ENCODE measurements at regions not wholly inside any gene's neighbourhood (a gene's known extent, or its start where the extent isn't known, plus 50 kb on each side); places are given as distances from the start of the nearest gene placed in this dataset.

- DNase-seq: no peak
These were observed 158.0 kb upstream of the TWIST2 start for GRCh38 chr2:238689871-238690389.

- no peak for DNase-seq
These were observed 157.4 kb upstream of the TWIST2 start for GRCh38 chr2:238690511-238690910.

GRCh38 chr2:238691596-238692491 is 156.0 kb upstream of the TWIST2 start:
- no peak for DNase-seq

- DNase-seq: no peak
These were observed 155.3 kb upstream of the TWIST2 start for GRCh38 chr2:238692562-238692961.

GRCh38 chr2:238693337-238694093 is 154.4 kb upstream of the TWIST2 start:
- no peak for DNase-seq

GRCh38 chr2:238694136-238694755 is 153.6 kb upstream of the TWIST2 start:
- DNase-seq: no peak

GRCh38 chr2:238694922-238695321 is 153.0 kb upstream of the TWIST2 start:
- no peak for DNase-seq

- DNase-seq: no peak
These were observed 152.3 kb upstream of the TWIST2 start for GRCh38 chr2:238695538-238695937.

GRCh38 chr2:238696331-238696730 is 151.6 kb upstream of the TWIST2 start:
- DNase-seq: no peak

GRCh38 chr2:238696786-238697185 is 151.1 kb upstream of the TWIST2 start:
- DNase-seq: no peak

GRCh38 chr2:238697193-238698071 is 150.5 kb upstream of the TWIST2 start:
- no peak for DNase-seq

- DNase-seq: no peak
These were observed 149.9 kb upstream of the TWIST2 start for GRCh38 chr2:238698072-238698352.

GRCh38 chr2:238698451-238699306 is 149.2 kb upstream of the TWIST2 start:
- DNase-seq: no peak

GRCh38 chr2:238699307-238700116 is 148.4 kb upstream of the TWIST2 start:
- no peak for DNase-seq

GRCh38 chr2:238700117-238700457 is 147.8 kb upstream of the TWIST2 start:
- no peak for DNase-seq

GRCh38 chr2:238700506-238701340 is 147.2 kb upstream of the TWIST2 start:
- DNase-seq: no peak

GRCh38 chr2:238701341-238702206 is 146.3 kb upstream of the TWIST2 start:
- DNase-seq: no peak

- no peak for DNase-seq
These were observed 145.4 kb upstream of the TWIST2 start for GRCh38 chr2:238702276-238703052.
